ENCODE measurements at regions not wholly inside any gene's neighbourhood (a gene's known extent, or its start where the extent isn't known, plus 50 kb on each side); places are given as distances from the start of the nearest gene placed in this dataset.

DNA sequence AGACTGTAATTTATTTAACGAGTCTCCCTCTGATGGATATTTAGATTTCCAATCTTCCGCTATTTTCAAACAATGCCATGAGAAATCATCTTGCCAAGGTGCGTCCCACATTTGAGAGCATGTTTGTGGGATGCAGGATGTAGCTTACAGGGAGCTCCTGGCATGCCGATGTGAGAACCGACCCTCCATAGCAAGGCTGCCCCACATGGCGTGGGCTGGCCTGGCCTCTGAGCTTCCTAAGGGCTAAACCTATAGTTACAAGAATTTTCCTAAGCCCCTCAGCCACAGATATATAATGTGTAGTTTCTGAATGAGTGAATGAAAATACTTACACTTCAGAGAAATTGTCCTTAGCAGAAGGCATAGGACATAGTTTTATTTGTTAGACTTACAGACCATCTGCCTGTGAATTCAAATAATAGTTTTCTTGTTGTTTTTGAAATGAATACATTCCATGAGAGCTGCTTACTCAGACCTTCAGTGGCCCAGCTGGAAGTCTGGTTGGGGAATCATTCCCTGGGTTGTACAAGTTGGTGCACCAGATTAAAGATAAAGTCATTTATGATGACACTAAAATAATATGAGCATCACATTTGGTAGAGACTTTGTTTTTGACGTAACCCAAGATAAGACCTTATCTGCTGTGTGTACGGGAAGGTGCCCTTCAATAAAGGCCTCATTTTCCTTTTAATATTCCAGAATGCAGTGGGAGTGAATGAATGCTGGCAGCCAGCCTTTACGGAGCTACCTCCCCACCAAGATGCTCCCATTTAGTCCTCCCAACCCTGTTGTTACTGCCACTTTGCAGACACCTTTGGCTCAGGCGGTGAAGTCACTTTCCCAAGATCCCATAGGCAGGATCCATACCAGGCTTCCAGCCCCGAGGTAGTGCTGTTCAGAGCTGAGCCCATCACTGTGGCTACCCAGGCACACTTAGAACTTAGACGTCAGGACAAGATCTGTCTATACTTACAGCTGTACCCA lies 107.1 kb downstream of the GLI2 start:
- ChIA-PET CTCF (no interaction called here), POLR2A (no interaction called here)
- Mint-ChIP-seq H3K27ac (no peak overlapping the region), H3K4me1 (no peaks in the 10 kb centered on the region), H3K9me3 (no peaks in the 10 kb centered on the region), H3K27me3 (no peaks in the 10 kb centered on the region), H3K4me3 (no peak overlapping the region), H3K36me3 (ENCODE audit: low read depth) (no peaks in the 10 kb centered on the region)
- ATAC-seq (ENCODE audit: low read depth) (no peak), DNase-seq (no peak)
- intact Hi-C loops (cut with micrococcal nuclease), result no loop called here
- TF ChIP-seq, protein P1, sequence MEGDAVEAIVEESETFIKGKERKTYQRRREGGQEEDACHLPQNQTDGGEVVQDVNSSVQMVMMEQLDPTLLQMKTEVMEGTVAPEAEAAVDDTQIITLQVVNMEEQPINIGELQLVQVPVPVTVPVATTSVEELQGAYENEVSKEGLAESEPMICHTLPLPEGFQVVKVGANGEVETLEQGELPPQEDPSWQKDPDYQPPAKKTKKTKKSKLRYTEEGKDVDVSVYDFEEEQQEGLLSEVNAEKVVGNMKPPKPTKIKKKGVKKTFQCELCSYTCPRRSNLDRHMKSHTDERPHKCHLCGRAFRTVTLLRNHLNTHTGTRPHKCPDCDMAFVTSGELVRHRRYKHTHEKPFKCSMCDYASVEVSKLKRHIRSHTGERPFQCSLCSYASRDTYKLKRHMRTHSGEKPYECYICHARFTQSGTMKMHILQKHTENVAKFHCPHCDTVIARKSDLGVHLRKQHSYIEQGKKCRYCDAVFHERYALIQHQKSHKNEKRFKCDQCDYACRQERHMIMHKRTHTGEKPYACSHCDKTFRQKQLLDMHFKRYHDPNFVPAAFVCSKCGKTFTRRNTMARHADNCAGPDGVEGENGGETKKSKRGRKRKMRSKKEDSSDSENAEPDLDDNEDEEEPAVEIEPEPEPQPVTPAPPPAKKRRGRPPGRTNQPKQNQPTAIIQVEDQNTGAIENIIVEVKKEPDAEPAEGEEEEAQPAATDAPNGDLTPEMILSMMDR (IDR thresholded peaks at IDR 0.05), result no peak

DNA sequence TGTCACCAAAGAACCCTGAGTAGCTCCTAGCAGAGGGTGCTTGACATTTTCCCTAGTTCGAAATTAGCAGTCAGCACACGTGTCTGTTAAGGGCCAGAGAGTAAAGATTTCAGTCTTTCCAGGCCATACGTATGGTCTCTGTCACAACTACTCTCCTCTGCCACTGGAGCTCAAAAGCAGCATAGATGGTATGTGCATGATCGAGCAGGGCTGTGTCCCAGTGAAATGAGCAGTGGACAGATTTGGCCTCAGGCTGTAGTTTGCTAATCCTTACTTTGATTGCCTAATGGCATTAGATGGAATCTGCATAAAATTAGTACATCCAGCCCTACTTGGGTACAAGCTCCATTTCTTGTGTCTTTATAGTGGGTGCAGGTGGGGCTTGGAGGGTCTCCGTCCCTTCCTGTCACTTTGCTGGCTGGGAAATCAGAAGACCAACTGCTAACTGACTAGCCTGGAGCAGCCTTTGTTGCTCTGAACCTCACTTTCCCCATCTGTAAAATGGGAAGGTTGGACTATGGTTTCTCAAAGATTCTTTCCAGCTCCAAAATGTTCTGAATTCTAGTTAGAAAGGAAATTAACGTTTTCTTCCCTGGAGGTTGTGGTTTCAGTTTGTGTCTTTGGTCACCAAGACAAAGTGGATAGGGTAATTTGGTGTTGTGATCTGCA lies 108.5 kb downstream of the GLI2 start:
- H3K27ac Mint-ChIP-seq, result no peak overlapping the region
- TF ChIP-seq, protein P1 (IDR thresholded peaks at IDR 0.05), result no peak
- DNase-seq, result no peak
- no peaks in the 10 kb centered on the region for H3K4me1 Mint-ChIP-seq
- no peaks in the 10 kb centered on the region for H3K36me3 Mint-ChIP-seq (ENCODE audit: low read depth)
- H3K9me3 Mint-ChIP-seq, result peaks cover 3% of the 10 kb centered on the region
- ChIA-PET CTCF (no interaction called here), POLR2A (no interaction called here)
- H3K4me3 Mint-ChIP-seq, result no peak overlapping the region
- no peak for ATAC-seq (ENCODE audit: low read depth)
- H3K27me3 Mint-ChIP-seq, result no peaks in the 10 kb centered on the region
- intact Hi-C loops (cut with micrococcal nuclease), result no loop called here

DNA sequence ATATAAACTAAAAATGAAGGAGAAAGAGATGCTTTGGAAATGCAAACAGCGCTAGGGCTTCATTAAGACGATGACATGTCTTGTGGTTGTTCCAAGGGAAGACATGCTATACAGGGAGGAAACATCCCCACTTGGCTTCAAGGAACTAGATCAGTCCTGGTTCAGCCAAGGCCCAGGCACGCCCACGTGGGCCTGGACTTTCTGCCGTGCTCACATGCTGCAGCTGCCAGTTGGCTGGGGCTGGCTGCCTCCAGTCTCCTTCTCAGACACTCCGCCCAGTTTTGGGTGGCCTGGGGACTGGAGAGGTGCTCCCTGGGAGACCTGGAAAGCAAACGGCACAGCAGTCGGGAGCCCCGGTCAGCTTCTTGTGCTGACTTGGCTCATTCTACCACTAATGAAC lies 109.6 kb downstream of the GLI2 start:
- Mint-ChIP-seq H3K4me3 (no peak overlapping the region), H3K9me3 (peaks cover 14% of the 10 kb centered on the region), H3K4me1 (no peaks in the 10 kb centered on the region), H3K27me3 (no peaks in the 10 kb centered on the region), H3K27ac (no peak overlapping the region), H3K36me3 (ENCODE audit: low read depth) (no peaks in the 10 kb centered on the region)
- TF ChIP-seq, protein P1 (IDR thresholded peaks at IDR 0.05), result no peak
- DNase-seq (no peak), ATAC-seq (ENCODE audit: low read depth) (no peak)
- intact Hi-C loops (cut with micrococcal nuclease), result no loop called here
- CTCF ChIA-PET, result no interaction called here
- POLR2A ChIA-PET, result no interaction called here

DNA sequence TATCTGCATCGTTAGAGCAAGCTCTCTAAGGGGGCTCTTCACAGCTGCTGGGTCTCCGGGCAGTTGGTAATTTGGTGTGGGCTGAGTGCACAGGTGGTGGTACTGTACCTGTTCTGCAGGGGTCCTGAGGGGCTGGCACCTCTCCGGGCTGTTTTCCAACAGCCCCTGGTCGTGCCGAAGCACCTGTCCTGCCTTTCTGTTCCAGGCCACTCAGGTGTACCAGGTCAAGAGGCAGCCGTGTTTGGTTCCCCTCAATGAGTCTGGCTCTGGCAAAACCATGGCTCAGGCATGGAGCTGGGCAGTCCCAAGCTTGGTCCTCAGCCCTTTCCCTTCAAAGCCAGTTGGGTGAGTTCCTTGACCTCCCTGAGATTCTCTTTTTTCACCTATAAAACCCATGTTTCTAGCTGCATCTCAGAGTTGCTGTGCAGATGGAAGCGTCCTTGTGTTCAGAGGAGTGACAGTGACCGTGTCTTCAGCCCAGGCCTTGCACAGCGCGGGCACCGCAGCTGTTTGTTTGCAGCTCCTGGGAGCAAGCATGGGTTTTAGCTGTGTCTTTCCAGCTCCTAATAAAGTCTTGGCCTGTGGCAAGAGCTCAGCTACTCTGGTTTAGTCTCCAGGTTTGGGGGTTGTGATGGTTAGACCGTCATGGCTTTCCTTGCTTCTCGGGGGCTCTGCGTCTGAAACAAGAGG lies 110.9 kb downstream of the GLI2 start:
- Mint-ChIP-seq H3K27me3 (no peaks in the 10 kb centered on the region), H3K27ac (no peak overlapping the region), H3K4me1 (no peaks in the 10 kb centered on the region), H3K4me3 (no peak overlapping the region), H3K36me3 (ENCODE audit: low read depth) (no peaks in the 10 kb centered on the region), H3K9me3 (peaks cover 15% of the 10 kb centered on the region)
- POLR2A ChIA-PET, result no interaction called here
- CTCF ChIA-PET, result no interaction called here
- DNase-seq (no peak), ATAC-seq (ENCODE audit: low read depth) (no peak)
- intact Hi-C loops (cut with micrococcal nuclease), result no loop called here
- TF ChIP-seq, protein P1 (IDR thresholded peaks at IDR 0.05), result no peak
